AG04449 (cell line): ENCODE measurements at regions not wholly inside any gene's neighbourhood (a gene's known extent, or its start where the extent isn't known, plus 50 kb on each side); places are given as distances from the start of the nearest gene placed in this dataset.

Source experiments
- CTCF ChIA-PET: fragments of 350-600 bp; formaldehyde crosslinking; extraction: SDS; loops from one replicate; lab custom pipeline; 2021; ENCODE audit warnings: antibody characterized with exemption; lab: Yijun Ruan, JAX
- POLR2A ChIA-PET: fragments of 400-600, 350-600 bp; formaldehyde crosslinking; extraction: SDS; loops from one replicate; lab custom pipeline; 2020; ENCODE audit warnings: antibody characterized with exemption, inconsistent platforms; lab: Yijun Ruan, JAX
- DNase-seq: peaks from one replicate; pipeline ENCODE4 v3.0.0-alpha.2; 2010; ENCODE audit warnings: low read depth, low spot score
- H3K4me3 ChIP-seq: 2 replicates; pipeline ENCODE4 v1.5.1; 2011; ENCODE audit warnings: low read depth, mild to moderate bottlenecking, control low read depth, low read length
- CTCF ChIP-seq: IDR thresholded peaks from one replicate; pipeline ENCODE4 v1.5.1; 2011; ENCODE audit warnings: mild to moderate bottlenecking, moderate library complexity, low read length, control low read depth, inconsistent platforms; ENCODE audit not compliant: insufficient read depth; ENCODE audit errors: missing control alignments

- ChIA-PET CTCF (interaction anchor here (1.0 to 2.7 kb wide), 4 partner anchors 9 to 284 kb away, joined by 3 to 11 read pairs (median 4); no protein-coding TSS in a partner anchor), POLR2A (interaction anchor here (0.6 kb wide), 1 partner anchor 97 kb away, joined by 3 read pairs; no protein-coding TSS in a partner anchor)
- H3K4me3 ChIP-seq = no peak overlapping the region
- TF ChIP-seq CTCF = no peak
- DNase-seq = no peak
These were observed 78.4 kb upstream of the EFEMP1 start for GRCh38 chr2:56001947-56002346.

GRCh38 chr2:56008661-56009431 is 85.3 kb upstream of the EFEMP1 start:
- H3K4me3 ChIP-seq = no peak overlapping the region
- DNase-seq = peak; percentile 29
- POLR2A ChIA-PET = no interaction called here
- TF ChIP-seq CTCF = no peak
- CTCF ChIA-PET = interaction anchor here (0.6 to 8.9 kb wide), 12 partner anchors 12 to 289 kb away, joined by 3 to 156 read pairs (median 4); no protein-coding TSS in a partner anchor

GRCh38 chr2:56009758-56010458 is 86.3 kb upstream of the EFEMP1 start:
- peak; percentile 31 for DNase-seq
- POLR2A ChIA-PET = no interaction called here
- no peak overlapping the region for H3K4me3 ChIP-seq
- peak; percentile 50 for TF ChIP-seq CTCF
- CTCF ChIA-PET = interaction anchor here (0.8 to 8.9 kb wide), 23 partner anchors 8 to 321 kb away, joined by 3 to 156 read pairs (median 4); no protein-coding TSS in a partner anchor

GRCh38 chr2:56011624-56012023 is 88.0 kb upstream of the EFEMP1 start:
- POLR2A ChIA-PET = no interaction called here
- DNase-seq = no peak
- H3K4me3 ChIP-seq = no peak overlapping the region
- TF ChIP-seq CTCF = no peak
- CTCF ChIA-PET = interaction anchor here (1.3 to 8.9 kb wide), 8 partner anchors 9 to 303 kb away, joined by 3 to 156 read pairs (median 8); no protein-coding TSS in a partner anchor

GRCh38 chr2:56012221-56012765 is 88.7 kb upstream of the EFEMP1 start:
- ChIA-PET POLR2A (no interaction called here), CTCF (interaction anchor here (1.2 to 8.9 kb wide), 4 partner anchors 52 to 304 kb away, joined by 3 to 156 read pairs (median 64); no protein-coding TSS in a partner anchor)
- H3K4me3 ChIP-seq = no peak overlapping the region
- no peak for DNase-seq
- no peak for TF ChIP-seq CTCF
